ENCODE measurements at regions not wholly inside any gene's neighbourhood (a gene's known extent, or its start where the extent isn't known, plus 50 kb on each side); places are given as distances from the start of the nearest gene placed in this dataset.

DNA sequence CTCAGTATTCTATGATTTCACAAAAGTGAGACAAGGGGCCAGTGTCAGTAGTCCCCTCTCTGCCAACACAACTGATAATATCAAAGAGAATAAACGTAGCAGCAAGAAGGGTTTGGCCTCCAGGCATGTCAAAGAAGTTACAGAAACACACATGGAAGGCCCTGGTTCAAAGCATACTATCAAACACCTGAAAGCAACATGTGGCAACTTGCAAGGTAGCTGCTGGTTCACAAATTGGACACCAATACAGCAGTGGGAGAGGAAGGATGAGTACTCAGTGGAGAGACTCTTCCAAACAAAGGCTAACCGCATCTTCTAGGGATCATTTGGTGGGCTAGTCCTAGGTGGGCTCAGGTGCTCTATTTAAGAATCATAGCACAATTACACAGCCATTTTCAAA, 74.9 kb upstream of the MAOA start:
- POLR2A ChIA-PET: no interaction called here
- CTCF ChIA-PET: no interaction called here
- no peak for TF ChIP-seq SUZ12 (IDR thresholded peaks at IDR 0.05)
- TF ChIP-seq FOXM1 (IDR thresholded peaks at IDR 0.05; ENCODE audit: borderline replicate concordance): no peak
- TF ChIP-seq BHLHE40 (IDR thresholded peaks at IDR 0.05; ENCODE audit: borderline replicate concordance): no peak
- TF ChIP-seq FOXA1 (IDR thresholded peaks at IDR 0.05): no peak
- TF ChIP-seq, protein P1, sequence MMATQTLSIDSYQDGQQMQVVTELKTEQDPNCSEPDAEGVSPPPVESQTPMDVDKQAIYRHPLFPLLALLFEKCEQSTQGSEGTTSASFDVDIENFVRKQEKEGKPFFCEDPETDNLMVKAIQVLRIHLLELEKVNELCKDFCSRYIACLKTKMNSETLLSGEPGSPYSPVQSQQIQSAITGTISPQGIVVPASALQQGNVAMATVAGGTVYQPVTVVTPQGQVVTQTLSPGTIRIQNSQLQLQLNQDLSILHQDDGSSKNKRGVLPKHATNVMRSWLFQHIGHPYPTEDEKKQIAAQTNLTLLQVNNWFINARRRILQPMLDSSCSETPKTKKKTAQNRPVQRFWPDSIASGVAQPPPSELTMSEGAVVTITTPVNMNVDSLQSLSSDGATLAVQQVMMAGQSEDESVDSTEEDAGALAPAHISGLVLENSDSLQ (IDR thresholded peaks at IDR 0.05): no peak
- no peak for TF ChIP-seq L3MBTL2 (conservative IDR thresholded peaks at IDR 0.05)
- DNase-seq (ENCODE audit: extremely low spot score): no peak

DNA sequence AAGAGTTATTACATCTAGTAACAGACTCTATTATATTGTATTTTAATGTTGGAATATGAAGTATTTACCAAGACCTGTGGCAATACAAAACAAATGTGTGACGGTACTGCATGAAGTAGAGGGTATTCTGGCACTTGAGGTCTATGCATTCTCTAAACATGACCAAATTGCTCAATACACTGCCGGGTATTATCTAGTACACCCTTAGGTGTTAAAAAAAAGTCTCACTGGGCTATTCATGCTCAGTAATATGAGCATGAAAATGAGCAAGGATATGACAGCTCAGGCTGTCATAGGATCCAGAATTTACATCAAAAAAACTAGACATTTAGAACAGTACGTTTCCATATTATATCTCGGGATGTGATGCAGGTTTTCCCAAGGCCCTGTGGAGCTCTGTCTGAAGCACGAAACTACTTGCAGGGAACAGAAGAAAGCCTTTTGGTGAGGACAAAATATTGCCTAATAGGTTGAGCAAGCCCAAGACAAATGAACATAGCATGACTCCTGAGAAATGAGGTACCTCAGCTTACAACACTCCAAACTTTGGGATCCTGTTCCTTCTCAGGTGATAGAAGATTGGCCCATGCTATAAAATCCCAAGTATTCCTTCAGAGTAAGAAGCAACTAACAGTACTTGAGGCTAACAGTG, 74.1 kb upstream of the MAOA start:
- no peak for TF ChIP-seq ELF4 (IDR thresholded peaks at IDR 0.05)
- TF ChIP-seq FOXM1 (IDR thresholded peaks at IDR 0.05; ENCODE audit: borderline replicate concordance): no peak
- TF ChIP-seq FOXK2 (IDR thresholded peaks at IDR 0.05): no peak
- no peak for TF ChIP-seq TARDBP (IDR thresholded peaks at IDR 0.05)
- no peak for TF ChIP-seq BHLHE40 (IDR thresholded peaks at IDR 0.05; ENCODE audit: borderline replicate concordance)
- TF ChIP-seq SP1 (IDR thresholded peaks at IDR 0.05): no peak
- no peak for TF ChIP-seq L3MBTL2 (conservative IDR thresholded peaks at IDR 0.05)
- no peak for TF ChIP-seq HDGF (IDR thresholded peaks at IDR 0.05; ENCODE audit: borderline replicate concordance)
- TF ChIP-seq NFRKB (IDR thresholded peaks at IDR 0.05): no peak
- TF ChIP-seq SUZ12 (IDR thresholded peaks at IDR 0.05): no peak
- no peak for TF ChIP-seq CTBP1 (IDR thresholded peaks at IDR 0.05; ENCODE audit: borderline replicate concordance)
- TF ChIP-seq, protein P1 (IDR thresholded peaks at IDR 0.05): no peak
- no peak for TF ChIP-seq ZNF384 (IDR thresholded peaks at IDR 0.05)
- no peak for TF ChIP-seq ARNT (IDR thresholded peaks at IDR 0.05)
- TF ChIP-seq LEF1 (IDR thresholded peaks at IDR 0.05; ENCODE audit: borderline replicate concordance): no peak
- no peak for TF ChIP-seq FOXA1 (IDR thresholded peaks at IDR 0.05)
- ChIA-PET CTCF (no interaction called here), POLR2A (no interaction called here)
- DNase-seq (ENCODE audit: extremely low spot score): no peak

GRCh38 chrX:43582540-43582913, 73.6 kb upstream of the MAOA start:
- ChIA-PET CTCF (no interaction called here), POLR2A (no interaction called here)
- no peak for TF ChIP-seq LEF1 (IDR thresholded peaks at IDR 0.05; ENCODE audit: borderline replicate concordance)
- TF ChIP-seq SP1 (IDR thresholded peaks at IDR 0.05): no peak
- no peak for TF ChIP-seq ARNT (IDR thresholded peaks at IDR 0.05)
- TF ChIP-seq NFRKB (IDR thresholded peaks at IDR 0.05): no peak
- TF ChIP-seq FOXM1 (IDR thresholded peaks at IDR 0.05; ENCODE audit: borderline replicate concordance): no peak
- no peak for TF ChIP-seq ZNF384 (IDR thresholded peaks at IDR 0.05)
- TF ChIP-seq SUZ12 (IDR thresholded peaks at IDR 0.05): no peak
- TF ChIP-seq, protein P1 (IDR thresholded peaks at IDR 0.05): no peak
- no peak for TF ChIP-seq ELF4 (IDR thresholded peaks at IDR 0.05)
- DNase-seq (ENCODE audit: extremely low spot score): no peak

- no peak for DNase-seq (ENCODE audit: extremely low spot score)
- TF ChIP-seq ARNT (IDR thresholded peaks at IDR 0.05) (no peak), L3MBTL2 (conservative IDR thresholded peaks at IDR 0.05) (no peak), SUZ12 (IDR thresholded peaks at IDR 0.05) (no peak), SP1 (IDR thresholded peaks at IDR 0.05) (no peak), ZNF384 (IDR thresholded peaks at IDR 0.05) (no peak)
- ChIA-PET POLR2A (no interaction called here), CTCF (no interaction called here)
These were observed 70.2 kb upstream of the MAOA start for GRCh38 chrX:43585922-43586321.

DNA sequence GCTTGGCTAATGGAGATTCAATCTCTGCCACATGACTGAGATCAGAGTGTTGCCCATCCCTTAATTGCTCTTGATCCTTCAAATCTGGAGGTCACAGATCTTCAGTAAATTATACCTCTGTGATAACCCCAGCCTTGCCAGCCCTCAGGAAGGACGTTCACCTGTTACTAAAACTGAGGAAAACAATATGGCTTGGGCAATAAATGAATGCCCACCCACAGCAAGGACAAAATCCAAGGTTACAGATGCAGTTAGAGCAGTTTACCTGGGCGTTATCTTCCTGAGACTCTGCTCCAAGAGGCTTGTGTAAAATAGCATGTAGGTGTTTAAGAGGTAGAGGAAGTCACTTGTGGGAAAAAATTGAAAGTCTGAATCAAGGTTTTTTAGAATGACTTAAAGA, 69.3 kb upstream of the MAOA start:
- DNase-seq (ENCODE audit: extremely low spot score): no peak
- ChIA-PET POLR2A (no interaction called here), CTCF (no interaction called here)
- TF ChIP-seq, protein P1 (IDR thresholded peaks at IDR 0.05): no peak
- TF ChIP-seq L3MBTL2 (conservative IDR thresholded peaks at IDR 0.05) (no peak), LEF1 (IDR thresholded peaks at IDR 0.05; ENCODE audit: borderline replicate concordance) (no peak), SUZ12 (IDR thresholded peaks at IDR 0.05) (no peak), HDGF (IDR thresholded peaks at IDR 0.05; ENCODE audit: borderline replicate concordance) (no peak), CTBP1 (IDR thresholded peaks at IDR 0.05; ENCODE audit: borderline replicate concordance) (no peak), FOXA1 (IDR thresholded peaks at IDR 0.05) (no peak), ELF4 (IDR thresholded peaks at IDR 0.05) (no peak), FOXK2 (IDR thresholded peaks at IDR 0.05) (no peak), BHLHE40 (IDR thresholded peaks at IDR 0.05; ENCODE audit: borderline replicate concordance) (no peak), FOXM1 (IDR thresholded peaks at IDR 0.05; ENCODE audit: borderline replicate concordance) (no peak), ZNF384 (IDR thresholded peaks at IDR 0.05) (no peak), SP1 (IDR thresholded peaks at IDR 0.05) (no peak), ARNT (IDR thresholded peaks at IDR 0.05) (no peak), NFRKB (IDR thresholded peaks at IDR 0.05) (no peak)

- CTCF ChIA-PET: no interaction called here
- TF ChIP-seq BHLHE40 (IDR thresholded peaks at IDR 0.05; ENCODE audit: borderline replicate concordance) (no peak), FOXA1 (IDR thresholded peaks at IDR 0.05) (no peak), ZNF384 (IDR thresholded peaks at IDR 0.05) (no peak), SP1 (IDR thresholded peaks at IDR 0.05) (no peak), LEF1 (IDR thresholded peaks at IDR 0.05; ENCODE audit: borderline replicate concordance) (no peak), ELF4 (IDR thresholded peaks at IDR 0.05) (no peak), ARNT (IDR thresholded peaks at IDR 0.05) (no peak), FOXM1 (IDR thresholded peaks at IDR 0.05; ENCODE audit: borderline replicate concordance) (no peak), CTBP1 (IDR thresholded peaks at IDR 0.05; ENCODE audit: borderline replicate concordance) (no peak), TARDBP (IDR thresholded peaks at IDR 0.05) (no peak), SUZ12 (IDR thresholded peaks at IDR 0.05) (no peak), HDGF (IDR thresholded peaks at IDR 0.05; ENCODE audit: borderline replicate concordance) (no peak)
- TF ChIP-seq, protein P1 (IDR thresholded peaks at IDR 0.05): no peak
- POLR2A ChIA-PET: no interaction called here
- no peak for DNase-seq (ENCODE audit: extremely low spot score)
These were observed 66.4 kb upstream of the MAOA start for GRCh38 chrX:43589735-43590134.

All from HEK293T (cell line).